GM12875 (cell line): ENCODE measurements at regions not wholly inside any gene's neighbourhood (a gene's known extent, or its start where the extent isn't known, plus 50 kb on each side); places are given as distances from the start of the nearest gene placed in this dataset.
"Not testable (repeated sequence)": the region's sequence is repeated elsewhere in the genome, so short reads cannot be mapped to it uniquely, and the experiment has no call there.

ENCODE experiments used
- H3K4me3 ChIP-seq: one replicate; pipeline ENCODE4 v1.5.1; 2011; ENCODE audit warnings: low read depth, low read length, control low read depth
- CTCF ChIP-seq: IDR thresholded peaks from 2 replicates; pipeline ENCODE4 v1.5.1; 2011; ENCODE audit warnings: low read depth, mild to moderate bottlenecking, control low read depth, inconsistent platforms, low read length, moderate library complexity, borderline replicate concordance; ENCODE audit not compliant: insufficient read depth

GRCh38 chr3:150130404-150131100 is 159.9 kb upstream of the PFN2 start:
- no peak overlapping the region for H3K4me3 ChIP-seq
- TF ChIP-seq CTCF: no peak

- H3K4me3 ChIP-seq: no peak overlapping the region
- no peak for TF ChIP-seq CTCF
Measured at GRCh38 chr3:150129166-150129565, 158.5 kb upstream of the PFN2 start.

DNA sequence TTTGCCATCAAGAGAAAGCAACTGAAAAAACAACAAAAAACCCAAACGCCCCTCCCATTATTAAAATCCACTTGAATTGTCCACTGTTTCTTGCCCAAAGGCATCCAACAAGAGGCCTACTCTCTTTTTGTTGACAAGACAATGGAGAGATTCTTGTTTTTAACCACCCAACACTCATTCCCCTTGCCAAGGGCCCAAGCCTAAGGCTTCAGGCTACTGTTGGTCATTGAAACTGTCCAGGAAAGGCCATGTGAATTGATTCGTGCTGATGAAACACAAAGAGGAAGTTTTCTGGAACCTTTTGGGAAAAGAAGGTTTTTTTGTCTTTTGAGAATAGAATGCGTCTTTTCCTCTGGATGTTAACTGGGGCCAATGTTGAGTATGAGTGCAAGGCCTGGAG is 157.4 kb upstream of the PFN2 start:
- no peak for TF ChIP-seq CTCF
- no peak overlapping the region for H3K4me3 ChIP-seq

- H3K4me3 ChIP-seq: no peak overlapping the region
- TF ChIP-seq CTCF: no peak
Measured at GRCh38 chr3:150127011-150127490, 156.4 kb upstream of the PFN2 start.

DNA sequence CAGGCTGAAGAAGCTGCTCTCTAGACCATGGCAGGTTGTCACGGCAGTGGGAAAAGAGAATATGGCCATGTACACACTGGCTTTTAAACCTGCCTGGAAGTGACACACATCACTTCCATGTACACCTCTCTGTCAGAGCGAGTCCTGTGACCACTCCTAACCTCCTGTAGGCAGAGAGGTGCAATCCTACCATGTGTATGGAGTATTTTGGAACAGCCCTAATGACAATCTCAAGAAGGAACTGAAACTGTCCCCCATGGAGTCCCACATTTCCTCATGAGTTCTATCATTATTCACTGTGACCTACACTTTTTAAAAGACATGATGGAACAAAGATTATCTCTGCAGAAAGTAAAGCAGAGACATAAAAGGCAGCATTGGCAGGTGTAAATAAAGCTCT is 153.4 kb upstream of the PFN2 start:
- H3K4me3 ChIP-seq: no peak overlapping the region
- no peak for TF ChIP-seq CTCF

DNA sequence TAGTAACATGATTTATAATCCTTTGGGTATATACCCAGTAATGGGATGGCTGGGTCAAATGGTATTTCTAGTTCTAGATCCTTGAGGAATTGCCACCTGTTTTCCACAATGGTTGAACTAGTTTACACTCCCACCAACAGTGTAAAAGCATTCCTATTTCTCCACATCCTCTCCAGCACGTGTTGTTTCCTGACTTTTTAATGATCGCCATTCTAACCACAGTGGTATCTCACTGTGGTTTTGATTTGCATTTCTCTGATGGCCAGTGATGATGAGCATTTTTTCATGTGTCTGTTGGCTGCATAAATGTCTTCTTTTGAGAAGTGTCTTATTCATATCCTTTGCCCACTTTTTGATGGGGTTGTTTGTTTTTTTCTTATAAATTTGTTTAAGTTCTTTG is 152.6 kb upstream of the PFN2 start:
- not testable (repeated sequence) for H3K4me3 ChIP-seq

DNA sequence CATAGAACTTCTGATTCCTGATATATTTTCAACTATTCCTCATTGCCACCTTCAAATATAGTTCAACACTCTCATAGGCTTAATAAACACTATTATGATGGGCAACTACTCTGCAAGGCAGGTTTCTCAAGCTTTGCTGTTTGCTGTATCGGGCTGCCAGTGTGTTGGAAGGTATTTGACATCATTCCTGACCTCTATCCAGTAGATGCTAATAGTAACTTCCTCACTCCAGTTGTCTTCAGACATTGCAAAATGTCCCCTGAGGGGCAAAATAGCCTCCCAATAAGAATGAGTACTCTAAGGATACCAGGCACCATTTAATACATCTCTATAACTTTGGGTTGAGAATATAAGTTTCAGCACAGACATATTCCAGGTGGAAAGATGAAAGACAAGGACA is 147.5 kb upstream of the PFN2 start:
- no peak overlapping the region for H3K4me3 ChIP-seq
- no peak for TF ChIP-seq CTCF
